Posterior cingulate gyrus (tissue), 11 donors: ENCODE measurements at regions not wholly inside any gene's neighbourhood (a gene's known extent, or its start where the extent isn't known, plus 50 kb on each side); places are given as distances from the start of the nearest gene placed in this dataset.

Source experiments
- DNase-seq, 10 donors: peaks; one replicate each; pipeline versions ENCODE4 v3.0.0 to v3.0.0-alpha.2; 2020 to 2021; ENCODE audit warnings: mixed read lengths in 3 of 10
- intact Hi-C: fragments of 100-400 bp; cut with DNase I; formaldehyde crosslinking; loops from one replicate; pipeline ENCODE4 v1.15.1; 2023

DNA sequence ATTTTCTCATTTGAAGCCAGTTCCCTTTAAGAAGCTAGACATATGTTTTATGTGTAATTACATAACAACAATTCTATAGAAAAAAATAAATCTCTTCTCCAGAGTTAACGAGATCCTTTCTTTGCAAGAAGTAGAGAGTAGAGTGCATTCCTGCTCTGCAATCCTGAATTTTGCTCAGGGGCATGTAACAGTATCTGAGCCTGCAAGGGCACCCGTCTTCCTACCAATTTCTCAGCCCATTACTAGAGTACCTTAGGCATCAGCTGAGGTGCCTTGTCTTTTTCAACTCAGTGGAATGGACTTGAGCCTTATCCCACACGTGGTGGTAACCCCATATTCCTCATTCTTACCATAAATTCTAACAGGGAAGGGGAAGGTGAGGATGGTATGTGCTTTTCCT, 205.9 kb downstream of the IKZF2 start:
- intact Hi-C loops, result no loop called here
- DNase-seq, result no peak

GRCh38 chr2:212943351-212943750, 208.1 kb downstream of the IKZF2 start:
- DNase-seq, result no peak
- intact Hi-C loops, result no loop called here

- intact Hi-C loops, result no loop called here
Observed at GRCh38 chr2:212941361-212941760, 210.1 kb downstream of the IKZF2 start.

DNA sequence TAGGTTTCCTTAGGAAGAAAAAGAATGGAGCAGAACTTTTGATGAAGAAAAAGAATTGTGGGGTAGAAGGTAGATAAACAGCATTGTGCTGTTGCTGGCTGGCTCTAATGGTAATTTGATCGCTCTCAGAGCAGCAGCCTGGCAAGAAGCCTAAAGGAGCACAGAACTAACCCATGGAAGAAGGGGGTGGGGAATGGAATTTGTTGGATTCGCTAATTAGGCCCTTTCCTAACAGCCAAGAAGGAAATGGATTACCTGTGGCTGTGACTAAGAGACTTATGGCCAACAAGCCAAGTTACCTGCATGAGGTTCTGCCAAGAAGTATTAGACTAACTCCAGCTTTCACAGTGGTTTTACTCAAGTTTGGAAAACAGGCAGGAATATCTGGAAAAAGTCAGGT, 210.6 kb downstream of the IKZF2 start:
- no peak for DNase-seq
- intact Hi-C loops, result no loop called here

More at GRCh38 chr2:212941361-212941760, 210.1 kb downstream of the IKZF2 start:
- no peak for DNase-seq

GRCh38 chr2:212939777-212940531, 211.5 kb downstream of the IKZF2 start:
- intact Hi-C loops, result no loop called here
- no peak for DNase-seq

DNA sequence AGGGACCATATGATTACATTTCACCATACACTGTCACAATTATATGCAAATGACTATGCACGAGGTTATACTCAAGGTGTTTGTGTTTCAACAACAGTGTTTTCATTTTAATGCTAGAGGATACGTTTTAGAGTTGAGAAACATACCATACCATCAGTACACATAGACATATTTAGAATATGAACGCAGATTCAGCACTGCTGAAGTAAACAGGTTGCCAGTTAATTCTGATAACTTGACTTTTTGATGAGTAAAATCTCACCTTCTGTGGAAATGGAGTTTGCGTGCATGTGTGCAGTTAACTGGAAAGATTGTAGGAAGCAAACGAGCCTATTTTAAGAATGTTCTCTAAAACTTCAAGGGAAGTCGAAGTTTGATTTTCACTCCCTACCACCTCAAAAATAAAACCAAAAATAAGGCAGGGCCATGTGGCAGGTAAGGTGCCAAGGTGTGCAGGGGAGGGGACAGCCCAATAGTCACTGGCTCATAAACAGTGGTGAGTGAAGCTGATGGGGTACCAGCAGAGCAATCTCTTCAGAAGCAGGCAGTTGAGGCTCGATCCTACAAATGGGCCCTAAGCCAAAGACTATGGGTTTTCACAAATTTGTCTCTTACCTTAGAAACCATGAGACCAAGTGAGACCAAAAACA, 213.1 kb downstream of the IKZF2 start:
- DNase-seq, result no peak
- intact Hi-C loops, result no loop called here

DNA sequence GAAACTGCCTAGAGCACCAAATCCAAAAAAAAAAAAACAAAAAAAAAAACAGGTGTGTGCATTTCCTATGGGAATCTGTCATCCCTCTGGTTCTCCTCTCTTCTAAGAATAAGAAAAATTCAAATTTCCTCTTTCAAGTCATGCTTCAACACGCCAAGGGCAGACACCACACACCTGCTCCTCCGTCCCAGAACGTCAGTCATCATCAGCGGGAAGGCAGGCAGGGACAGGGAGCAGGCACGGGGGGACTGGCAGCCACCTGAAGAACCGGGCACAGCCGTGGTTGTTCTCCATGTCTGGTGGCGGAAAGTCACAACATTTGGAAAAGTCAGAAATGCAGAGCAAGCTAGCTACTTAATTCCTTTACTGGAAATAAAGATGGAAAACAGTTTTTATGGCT, 214.8 kb downstream of the IKZF2 start:
- peak in 3 of 10 donors; percentile 59 to 77 (median 74) for DNase-seq
- intact Hi-C loops, result no loop called here

GRCh38 chr2:212935752-212936151, 215.7 kb downstream of the IKZF2 start:
- DNase-seq, result no peak
- intact Hi-C loops, result no loop called here

- intact Hi-C loops, result no loop called here
- DNase-seq, result no peak
Observed at GRCh38 chr2:212931271-212931670, 220.1 kb downstream of the IKZF2 start.

- no peak for DNase-seq
- intact Hi-C loops, result no loop called here
Observed at GRCh38 chr2:212930556-212931260, 220.7 kb downstream of the IKZF2 start.

DNA sequence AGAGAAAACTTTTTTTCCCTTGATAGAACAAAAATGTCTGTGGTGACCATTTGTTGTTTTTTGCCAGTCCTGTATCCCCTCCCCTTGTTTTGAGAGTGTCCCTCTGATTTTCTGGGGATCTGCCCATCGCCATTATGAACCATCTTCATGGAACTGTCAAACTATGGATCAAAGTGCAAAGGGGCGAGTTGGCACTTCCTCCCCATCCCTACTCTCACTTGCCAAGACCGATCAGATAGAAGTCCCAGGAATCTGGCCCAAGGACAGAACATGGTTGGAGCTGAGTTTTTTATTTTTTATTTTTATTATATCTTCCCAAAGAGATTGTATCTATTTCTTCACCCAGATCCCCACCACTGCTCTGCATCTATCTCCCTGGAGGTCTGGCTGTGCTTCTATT, 221.4 kb downstream of the IKZF2 start:
- intact Hi-C loops, result no loop called here
- no peak for DNase-seq

DNA sequence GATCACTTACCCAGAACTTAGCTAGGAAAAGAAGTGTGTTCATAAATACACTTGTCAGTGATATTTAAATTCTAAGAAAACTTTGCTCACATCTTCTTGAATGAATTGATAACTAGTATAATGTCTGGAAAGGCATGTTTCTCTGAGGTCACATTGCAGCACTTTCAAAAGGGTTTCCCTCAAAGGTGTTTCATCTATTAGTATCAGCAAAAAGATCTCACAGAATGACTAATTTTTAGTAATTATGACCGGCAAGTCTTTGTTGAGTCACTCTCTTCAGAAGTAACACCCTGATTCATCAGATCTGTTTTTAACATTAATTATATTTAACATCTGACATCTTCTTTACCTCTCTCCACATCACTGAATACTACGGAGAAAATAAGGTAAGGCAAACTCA, 222.3 kb downstream of the IKZF2 start:
- intact Hi-C loops, result no loop called here

GRCh38 chr2:212928681-212929080, 222.7 kb downstream of the IKZF2 start:
- intact Hi-C loops, result no loop called here
- no peak for DNase-seq

More for the DNA sequence above, 222.3 kb downstream of the IKZF2 start:
- DNase-seq, result no peak

DNA sequence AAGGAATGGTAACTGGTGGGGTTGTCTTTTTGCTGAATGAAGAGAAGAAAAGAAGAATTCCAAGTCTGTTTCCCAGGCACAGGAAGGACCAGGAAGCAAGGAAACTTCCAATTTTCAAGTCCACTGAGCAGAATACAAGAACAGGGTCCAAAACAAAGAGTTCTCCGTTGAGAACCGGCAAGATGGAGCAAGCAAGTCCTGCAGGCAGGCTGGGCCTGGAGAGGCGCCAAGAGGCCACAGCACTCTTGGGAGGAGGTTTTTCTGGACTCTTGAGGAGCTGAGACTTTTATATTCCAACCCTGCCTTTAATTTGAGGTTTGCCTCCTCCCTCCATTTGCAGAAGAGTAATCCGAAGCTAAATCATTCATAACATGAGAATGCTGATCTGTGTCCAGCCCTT, 224.5 kb downstream of the IKZF2 start:
- intact Hi-C loops, result no loop called here
- peak in 7 of 10 donors; percentile 12 to 82 (median 45) for DNase-seq

GRCh38 chr2:212923393-212923792, 228.0 kb downstream of the IKZF2 start:
- DNase-seq, result no peak
- intact Hi-C loops, result no loop called here

- intact Hi-C loops, result no loop called here
- no peak for DNase-seq
Observed at GRCh38 chr2:212922701-212923100, 228.7 kb downstream of the IKZF2 start.

- intact Hi-C loops, result no loop called here
- DNase-seq, result no peak
Observed at GRCh38 chr2:212921711-212922110, 229.7 kb downstream of the IKZF2 start.

GRCh38 chr2:212921061-212921460, 230.4 kb downstream of the IKZF2 start:
- intact Hi-C loops, result no loop called here
- DNase-seq, result no peak

- intact Hi-C loops, result no loop called here
- no peak for DNase-seq
Observed at GRCh38 chr2:212919238-212919637, 232.2 kb downstream of the IKZF2 start.

- intact Hi-C loops, result no loop called here
- DNase-seq, result no peak
Observed at GRCh38 chr2:212918336-212918735, 233.1 kb downstream of the IKZF2 start.

DNA sequence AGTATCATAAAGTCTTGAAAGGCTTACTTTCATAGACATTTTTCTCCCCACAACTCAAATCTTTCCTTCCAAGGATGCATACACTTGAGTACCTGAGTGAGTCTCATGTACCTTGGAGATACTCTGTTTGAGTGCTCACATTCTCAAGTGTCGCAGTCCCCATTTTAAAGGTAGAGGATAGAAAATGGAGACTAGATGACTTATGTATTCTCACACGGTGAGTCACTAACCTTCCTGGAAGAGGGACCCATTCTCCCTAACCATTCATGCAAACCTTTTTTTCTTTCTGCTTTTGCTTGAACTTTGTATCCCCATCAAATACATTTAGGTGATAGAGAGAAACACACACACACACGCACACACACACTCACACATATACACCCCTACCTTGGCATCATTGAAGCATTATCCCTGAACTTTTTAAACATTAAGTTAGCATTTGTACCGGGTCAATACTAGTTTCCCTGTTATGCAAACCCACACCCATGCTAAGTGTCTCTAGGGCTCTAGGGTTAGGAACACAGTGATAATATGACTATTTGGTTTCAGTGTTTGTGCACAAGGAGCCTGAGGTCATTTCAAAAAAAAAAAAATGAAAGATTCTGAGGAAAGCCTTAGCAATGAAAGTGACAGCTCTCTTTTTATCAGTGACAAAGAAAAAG, 236.2 kb downstream of the IKZF2 start:
- DNase-seq, result no peak
- intact Hi-C loops, result no loop called here
